ENCODE measurements at regions not wholly inside any gene's neighbourhood (a gene's known extent, or its start where the extent isn't known, plus 50 kb on each side); places are given as distances from the start of the nearest gene placed in this dataset.
"Not testable (repeated sequence)": the region's sequence is repeated elsewhere in the genome, so short reads cannot be mapped to it uniquely, and the experiment has no call there.

- no peaks in the 10 kb centered on the region for H4K20me1 ChIP-seq (ENCODE audit: low read length)
- no TSS peak for BruUV-seq (replicated peaks)
- intact Hi-C loops (cut with micrococcal nuclease), result no loop called here
These were observed 148.0 kb upstream of the SLC7A11 start for GRCh38 chr4:138389976-138390685.

GRCh38 chr4:138374947-138375346 lies 132.8 kb upstream of the SLC7A11 start:
- CTCF ChIA-PET, result no interaction called here
- Histone ChIP-seq H4K20me1 (ENCODE audit: low read length) (no peaks in the 10 kb centered on the region), H3K9ac (ENCODE audit: low read length) (no peak overlapping the region), H3K4me2 (ENCODE audit: low read length) (no peak overlapping the region), H3K9me3 (ENCODE audit: low read length) (no peaks in the 10 kb centered on the region), H3K27ac (ENCODE audit: low read length) (no peak overlapping the region), H3K4me1 (ENCODE audit: insufficient read depth, low read length) (no peaks in the 10 kb centered on the region), H3K9me2 (replicated peaks; ENCODE audit: low read length) (no peaks in the 10 kb centered on the region), H2AFZ (ENCODE audit: low read length) (no peak overlapping the region), H3F3A (ENCODE audit: low read length, unreplicated experiment) (no peaks in the 10 kb centered on the region), H3K79me2 (ENCODE audit: low read length) (no peaks in the 10 kb centered on the region), H3K36me3 (ENCODE audit: low read depth, low read length) (no peaks in the 10 kb centered on the region; the same call in 1 of the 2 replicates), H3K4me3 (ENCODE audit: low read length) (no peak overlapping the region), H3K27me3 (ENCODE audit: low read length) (no peaks in the 10 kb centered on the region)
- intact Hi-C loops (cut with micrococcal nuclease), result no loop called here
- BruUV-seq (replicated peaks), result no TSS peak
- TF ChIP-seq, protein P1, sequence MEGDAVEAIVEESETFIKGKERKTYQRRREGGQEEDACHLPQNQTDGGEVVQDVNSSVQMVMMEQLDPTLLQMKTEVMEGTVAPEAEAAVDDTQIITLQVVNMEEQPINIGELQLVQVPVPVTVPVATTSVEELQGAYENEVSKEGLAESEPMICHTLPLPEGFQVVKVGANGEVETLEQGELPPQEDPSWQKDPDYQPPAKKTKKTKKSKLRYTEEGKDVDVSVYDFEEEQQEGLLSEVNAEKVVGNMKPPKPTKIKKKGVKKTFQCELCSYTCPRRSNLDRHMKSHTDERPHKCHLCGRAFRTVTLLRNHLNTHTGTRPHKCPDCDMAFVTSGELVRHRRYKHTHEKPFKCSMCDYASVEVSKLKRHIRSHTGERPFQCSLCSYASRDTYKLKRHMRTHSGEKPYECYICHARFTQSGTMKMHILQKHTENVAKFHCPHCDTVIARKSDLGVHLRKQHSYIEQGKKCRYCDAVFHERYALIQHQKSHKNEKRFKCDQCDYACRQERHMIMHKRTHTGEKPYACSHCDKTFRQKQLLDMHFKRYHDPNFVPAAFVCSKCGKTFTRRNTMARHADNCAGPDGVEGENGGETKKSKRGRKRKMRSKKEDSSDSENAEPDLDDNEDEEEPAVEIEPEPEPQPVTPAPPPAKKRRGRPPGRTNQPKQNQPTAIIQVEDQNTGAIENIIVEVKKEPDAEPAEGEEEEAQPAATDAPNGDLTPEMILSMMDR (conservative IDR thresholded peaks at IDR 0.05; ENCODE audit: low read depth, low read length), result no peak
- no peak for TF ChIP-seq EZH2phosphoT487 (IDR thresholded peaks at IDR 0.05; ENCODE audit: borderline replicate concordance, low read length)
- TF ChIP-seq EZH2 (IDR thresholded peaks at IDR 0.05; ENCODE audit: low read length, unreplicated experiment), result no peak
- POLR2A ChIA-PET (ENCODE audit: unreplicated experiment), result no interaction called here
- DNase-seq, result no peak
- ATAC-seq, result no peak

More at GRCh38 chr4:138389976-138390685, 148.0 kb upstream of the SLC7A11 start:
- Histone ChIP-seq H3F3A (ENCODE audit: low read length, unreplicated experiment) (no peaks in the 10 kb centered on the region), H3K9me3 (ENCODE audit: low read length) (no peaks in the 10 kb centered on the region), H3K9me2 (replicated peaks; ENCODE audit: low read length) (no peaks in the 10 kb centered on the region), H3K27ac (ENCODE audit: low read length) (peak overlapping the region; percentile 31), H3K4me3 (ENCODE audit: low read length) (no peak overlapping the region), H3K36me3 (ENCODE audit: low read depth, low read length) (no peaks in the 10 kb centered on the region), H3K79me2 (ENCODE audit: low read length) (no peaks in the 10 kb centered on the region), H3K4me1 (ENCODE audit: insufficient read depth, low read length) (peaks cover 6% of the 10 kb centered on the region; the same call in 1 of the 2 replicates), H3K9ac (ENCODE audit: low read length) (no peak overlapping the region), H3K4me2 (ENCODE audit: low read length) (no peak overlapping the region), H3K27me3 (ENCODE audit: low read length) (no peaks in the 10 kb centered on the region), H2AFZ (ENCODE audit: low read length) (no peak overlapping the region)
- DNase-seq (peak; percentile 55), ATAC-seq (peak; percentile 43; the same call in 1 of the 2 replicates)
- ChIA-PET POLR2A (ENCODE audit: unreplicated experiment) (no interaction called here), CTCF (no interaction called here)
- no peak for TF ChIP-seq EZH2phosphoT487 (IDR thresholded peaks at IDR 0.05; ENCODE audit: borderline replicate concordance, low read length)

DNA sequence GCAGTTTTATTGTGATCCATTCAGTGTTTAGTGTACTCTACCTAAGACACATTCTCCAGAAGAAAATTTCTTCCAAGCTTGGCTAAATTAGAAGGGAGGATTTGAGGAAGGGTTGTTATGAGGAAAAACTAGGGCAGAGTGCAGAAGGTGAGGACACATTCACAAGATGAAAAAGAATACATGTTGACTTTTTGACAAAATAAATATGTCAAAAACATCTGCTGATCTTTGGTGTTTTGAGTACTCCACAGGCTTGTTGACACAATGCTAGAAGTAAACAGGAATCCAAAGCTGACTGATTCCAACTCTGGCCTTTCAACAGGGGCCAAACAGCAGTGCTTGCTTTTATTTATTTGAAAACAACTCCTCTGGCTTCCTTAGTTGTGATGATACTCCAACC lies 125.8 kb upstream of the SLC7A11 start:
- no peaks in the 10 kb centered on the region for H3K36me3 ChIP-seq (ENCODE audit: low read depth, low read length)
- no TSS peak for BruUV-seq (replicated peaks)
- CTCF ChIA-PET, result no interaction called here
- H3K27me3 ChIP-seq (ENCODE audit: low read length), result no peaks in the 10 kb centered on the region
- H3F3A ChIP-seq (ENCODE audit: low read length, unreplicated experiment), result no peaks in the 10 kb centered on the region
- H3K27ac ChIP-seq (ENCODE audit: low read length), result no peak overlapping the region
- no peak for ATAC-seq
- H4K20me1 ChIP-seq (ENCODE audit: low read length), result no peaks in the 10 kb centered on the region
- no peak for DNase-seq
- H3K4me2 ChIP-seq (ENCODE audit: low read length), result no peak overlapping the region
- POLR2A ChIA-PET (ENCODE audit: unreplicated experiment), result no interaction called here
- no peaks in the 10 kb centered on the region for H3K79me2 ChIP-seq (ENCODE audit: low read length)
- TF ChIP-seq EZH2phosphoT487 (IDR thresholded peaks at IDR 0.05; ENCODE audit: borderline replicate concordance, low read length), result no peak
- TF ChIP-seq, protein P1 (conservative IDR thresholded peaks at IDR 0.05; ENCODE audit: low read depth, low read length), result no peak
- no peak for TF ChIP-seq EZH2 (IDR thresholded peaks at IDR 0.05; ENCODE audit: low read length, unreplicated experiment)
- no peaks in the 10 kb centered on the region for H3K9me3 ChIP-seq (ENCODE audit: low read length)
- H3K4me1 ChIP-seq (ENCODE audit: insufficient read depth, low read length), result no peaks in the 10 kb centered on the region
- no peak overlapping the region for H2AFZ ChIP-seq (ENCODE audit: low read length)
- H3K9ac ChIP-seq (ENCODE audit: low read length), result no peak overlapping the region
- H3K4me3 ChIP-seq (ENCODE audit: low read length), result no peak overlapping the region
- no peaks in the 10 kb centered on the region for H3K9me2 ChIP-seq (replicated peaks; ENCODE audit: low read length)
- intact Hi-C loops (cut with micrococcal nuclease), result no loop called here

GRCh38 chr4:138352446-138352845 lies 110.3 kb upstream of the SLC7A11 start:
- H3K27me3 ChIP-seq (ENCODE audit: low read length); BruUV-seq (replicated peaks); H3K9me3 ChIP-seq (ENCODE audit: low read length); H3K9ac ChIP-seq (ENCODE audit: low read length); ATAC-seq; H3F3A ChIP-seq (ENCODE audit: low read length, unreplicated experiment); H4K20me1 ChIP-seq (ENCODE audit: low read length); H3K27ac ChIP-seq (ENCODE audit: low read length); H3K4me3 ChIP-seq (ENCODE audit: low read length); H3K4me2 ChIP-seq (ENCODE audit: low read length); H2AFZ ChIP-seq (ENCODE audit: low read length); DNase-seq; POLR2A ChIA-PET (ENCODE audit: unreplicated experiment); H3K36me3 ChIP-seq (ENCODE audit: low read depth, low read length); CTCF ChIA-PET; H3K79me2 ChIP-seq (ENCODE audit: low read length); intact Hi-C loops (cut with micrococcal nuclease); H3K9me2 ChIP-seq (replicated peaks; ENCODE audit: low read length): not testable (repeated sequence)
- peaks cover 13% of the 10 kb centered on the region for H3K4me1 ChIP-seq (ENCODE audit: insufficient read depth, low read length)

Data from PC-3 (cell line).